GM12892 (cell line): ENCODE measurements at regions not wholly inside any gene's neighbourhood (a gene's known extent, or its start where the extent isn't known, plus 50 kb on each side); places are given as distances from the start of the nearest gene placed in this dataset.

ENCODE experiments used
- POLR2A ChIP-seq: IDR thresholded peaks from 2 replicates; pipeline ENCODE4 v1.6.1; 2011; ENCODE audit warnings: low read depth, low read length, control low read depth
- POLR2AphosphoS5 ChIP-seq: IDR thresholded peaks from 2 replicates; pipeline ENCODE4 v1.6.1; 2011; ENCODE audit warnings: low read depth, low read length, control low read depth
- TAF1 ChIP-seq: IDR thresholded peaks from 2 replicates; pipeline ENCODE4 v1.6.1; 2011; ENCODE audit warnings: low read depth, mild to moderate bottlenecking, control low read depth, low read length, borderline replicate concordance

DNA sequence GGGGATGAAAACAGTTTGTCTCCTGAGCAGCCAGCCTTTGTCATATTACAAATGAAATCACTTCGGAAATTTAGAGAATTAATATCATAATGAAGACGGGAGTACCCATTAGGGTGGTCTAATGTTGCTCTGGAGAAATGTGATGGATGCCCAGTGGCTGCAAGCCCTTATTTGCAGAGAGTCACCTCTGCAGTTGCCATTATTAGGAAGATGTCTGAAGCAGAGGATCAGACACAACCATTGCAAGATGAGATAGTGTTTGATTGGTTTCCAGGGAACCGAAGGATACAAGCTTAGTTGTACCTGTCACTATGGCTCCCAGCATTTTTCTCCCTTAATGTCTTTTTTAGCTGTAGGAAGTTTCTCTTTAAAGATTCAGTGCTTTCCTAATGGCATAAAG, 272.4 kb downstream of the FIGN start:
- TF ChIP-seq POLR2A (no peak), POLR2AphosphoS5 (no peak), TAF1 (no peak)
